GM12878 (cell line): ENCODE measurements at regions not wholly inside any gene's neighbourhood (a gene's known extent, or its start where the extent isn't known, plus 50 kb on each side); places are given as distances from the start of the nearest gene placed in this dataset.

ENCODE experiments used
- ATAC-seq: fragments of 200-7000 bp; cut with Tn5 transposase; 3 replicates; pipeline ENCODE4 v1.9.1; 2020; ENCODE audit warnings: mild to moderate bottlenecking, moderate library complexity
- BruUV-seq: library from RNA; stranded (reverse); fragments of 400-500 nt; replicated peaks from 2 replicates; lab custom pipeline; 2021; lab: Mats Ljungman, UMichigan
- CTCF ChIA-PET: fragments of 300-600 bp; sonication (Branson Sonifier 250); formaldehyde crosslinking; extraction: SDS; loops from one replicate; lab custom pipeline; 2021; ENCODE audit warnings: inconsistent platforms; lab: Yijun Ruan, JAX
- POLR2A ChIA-PET: fragments of 350-600 bp; formaldehyde crosslinking; extraction: SDS; loops from one replicate; lab custom pipeline; 2021; ENCODE audit warnings: inconsistent platforms; lab: Charles Lee
- RAD21 ChIA-PET: fragments of 300-600 bp; sonication (Branson Sonifier 250); formaldehyde crosslinking; loops from one replicate; lab custom pipeline; 2023; ENCODE audit warnings: antibody characterized with exemption; ENCODE audit not compliant: unreplicated experiment; lab: Charles Lee
- SMC1A ChIA-PET: fragments of 300-600 bp; sonication (Branson Sonifier 250); formaldehyde crosslinking; loops from one replicate; lab custom pipeline; 2023; ENCODE audit not compliant: unreplicated experiment, uncharacterized antibody; lab: Charles Lee
- DNase-seq: peaks from one replicate; pipeline ENCODE4 v3.0.0-alpha.2; 2011; ENCODE audit warnings: low read depth, low spot score
- FAIRE-seq: peaks from 3 replicates; lab custom pipeline; 2011; peaks lifted over from hg19 to GRCh38; lab: Jason Lieb, UNC
- H2AFZ ChIP-seq: 2 replicates; pipeline ENCODE4 v1.6.0; 2011; ENCODE audit warnings: low read depth, low read length, control low read depth; ENCODE audit not compliant: control insufficient read depth
- H3K27ac ChIP-seq: 2 replicates; pipeline ENCODE4 v1.5.1; 2011; ENCODE audit warnings: control low read depth; ENCODE audit not compliant: control insufficient read depth, insufficient read depth
- H3K27me3 ChIP-seq, 2 experiments: replicated peaks in 1 of 2; 2 replicates each; pipeline versions ENCODE4 v1.6.0 to v1.6.1; 2011; ENCODE audit warnings: low read length in 1 of 2; ENCODE audit not compliant: control insufficient read depth in 2 of 2, insufficient read depth in 2 of 2
- H3K36me3 ChIP-seq, 2 experiments: 2 replicates each; pipeline ENCODE4 v1.5.1; 2011; ENCODE audit warnings: low read length in 1 of 2; ENCODE audit not compliant: control insufficient read depth in 2 of 2, insufficient read depth in 2 of 2
- H3K4me1 ChIP-seq: 2 replicates; pipeline ENCODE4 v1.6.1; 2011; ENCODE audit warnings: mild to moderate bottlenecking, low read length, moderate library complexity, mixed read lengths; ENCODE audit not compliant: control insufficient read depth, insufficient read depth
- H3K4me2 ChIP-seq: 2 replicates; pipeline ENCODE4 v1.6.0; 2011; ENCODE audit warnings: control low read depth; ENCODE audit not compliant: control insufficient read depth, insufficient read depth
- H3K4me3 ChIP-seq: fragments of 200-600 bp; sonication (generic); 2 replicates; pipeline ENCODE4 v1.5.1; 2016
- H3K79me2 ChIP-seq: 2 replicates; pipeline ENCODE4 v1.6.0; 2011; ENCODE audit warnings: low read length; ENCODE audit not compliant: control insufficient read depth, insufficient read depth
- H3K9ac ChIP-seq: 2 replicates; pipeline ENCODE4 v1.8.0; 2011; ENCODE audit warnings: low read length, control low read depth, mixed read lengths; ENCODE audit not compliant: control insufficient read depth, insufficient read depth
- H3K9me3 ChIP-seq: replicated peaks from 3 replicates; pipeline ENCODE4 v1.5.1; 2011; ENCODE audit warnings: mild to moderate bottlenecking, low read length; ENCODE audit not compliant: control insufficient read depth, insufficient read depth
- H4K20me1 ChIP-seq: 2 replicates; pipeline ENCODE4 v1.6.0; 2011; ENCODE audit not compliant: control insufficient read depth, insufficient read depth
- ATF7 ChIP-seq: fragments of 450-650 bp; IDR thresholded peaks from 2 replicates; pipeline ENCODE4 v1.6.1; 2016; ENCODE audit warnings: low read depth, mild to moderate bottlenecking
- E2F8 ChIP-seq: fragments of 450-650 bp; IDR thresholded peaks from 2 replicates; pipeline ENCODE4 v1.6.1; 2018; ENCODE audit warnings: mild to moderate bottlenecking, low read depth, moderate library complexity; ENCODE audit not compliant: partially characterized antibody
- E4F1 ChIP-seq: fragments of 450-650 bp; IDR thresholded peaks from 2 replicates; pipeline ENCODE4 v1.6.1; 2018; ENCODE audit warnings: borderline replicate concordance, mild to moderate bottlenecking; ENCODE audit not compliant: partially characterized antibody
- GABPA ChIP-seq: IDR thresholded peaks from 2 replicates; pipeline ENCODE4 v1.6.1; 2014; ENCODE audit warnings: antibody characterized with exemption, low read depth, mild to moderate bottlenecking, inconsistent platforms
- LARP7 ChIP-seq: fragments of 450-650 bp; IDR thresholded peaks from 2 replicates; pipeline ENCODE4 v1.6.1; 2017; ENCODE audit warnings: mild to moderate bottlenecking
- MEF2B ChIP-seq: fragments of 450-650 bp; IDR thresholded peaks from 2 replicates; pipeline ENCODE4 v1.6.1; 2018; ENCODE audit warnings: mild to moderate bottlenecking, moderate library complexity; ENCODE audit not compliant: partially characterized antibody, poor library complexity, severe bottlenecking
- NKRF ChIP-seq: fragments of 450-650 bp; conservative IDR thresholded peaks from 2 replicates; pipeline ENCODE4 v1.6.1; 2017; ENCODE audit warnings: mild to moderate bottlenecking, moderate library complexity
- NR2C2 ChIP-seq: IDR thresholded peaks from 2 replicates; pipeline ENCODE4 v1.6.1; 2011; ENCODE audit warnings: borderline replicate concordance, low read depth; ENCODE audit not compliant: control insufficient read depth, insufficient read length
- PAX8 ChIP-seq: fragments of 450-650 bp; IDR thresholded peaks from 2 replicates; pipeline ENCODE4 v1.6.1; 2017; ENCODE audit warnings: mild to moderate bottlenecking, moderate library complexity
- POU2F2 ChIP-seq: IDR thresholded peaks from 3 replicates; pipeline ENCODE4 v1.6.1; 2011; ENCODE audit warnings: low read depth, mild to moderate bottlenecking, low read length, borderline replicate concordance
- RB1 ChIP-seq: fragments of 450-650 bp; formaldehyde crosslinking; IDR thresholded peaks from 2 replicates; pipeline ENCODE4 v1.6.1; 2017; ENCODE audit warnings: mild to moderate bottlenecking, borderline replicate concordance
- RBBP5 ChIP-seq: fragments of 200-600 bp; sonication (generic); conservative IDR thresholded peaks from 2 replicates; pipeline ENCODE4 v1.6.1; 2016
- SMARCA5 ChIP-seq: fragments of 450-650 bp; IDR thresholded peaks from 2 replicates; pipeline ENCODE4 v1.6.1; 2017; ENCODE audit warnings: mild to moderate bottlenecking
- TCF7 ChIP-seq: IDR thresholded peaks from 2 replicates; pipeline ENCODE4 v1.6.1; 2014; ENCODE audit warnings: antibody characterized with exemption, borderline replicate concordance
- ZBED1 ChIP-seq: IDR thresholded peaks from 2 replicates; pipeline ENCODE4 v1.6.1; 2016; ENCODE audit warnings: borderline replicate concordance
- ZBTB33 ChIP-seq: fragments of 450-650 bp; IDR thresholded peaks from 2 replicates; pipeline ENCODE4 v1.6.1; 2017; ENCODE audit warnings: mild to moderate bottlenecking
- ZNF622 ChIP-seq: fragments of 450-650 bp; IDR thresholded peaks from 2 replicates; pipeline ENCODE4 v1.6.1; 2017; ENCODE audit warnings: mild to moderate bottlenecking, inconsistent platforms
- ZZZ3 ChIP-seq: IDR thresholded peaks from 2 replicates; pipeline ENCODE4 v1.6.1; 2011; ENCODE audit warnings: low read depth; ENCODE audit not compliant: control insufficient read depth, insufficient read length
- in situ Hi-C: fragments of 300-500 bp; cut with MboI; formaldehyde crosslinking; loops from 9 replicates; pipeline ENCODE4 v1.14.3; 2018; ENCODE audit warnings: mixed read lengths
- intact Hi-C: fragments of 100-400 bp; cut with micrococcal nuclease; formaldehyde crosslinking; loops from one replicate; pipeline ENCODE4 v1.14.2; 2022; ENCODE audit not compliant: unreplicated experiment

- BruUV-seq = no TSS peak
- no peaks in the 10 kb centered on the region for H3K9me3 ChIP-seq
- intact Hi-C loops = no loop called here
- no peaks in the 10 kb centered on the region for H3K4me1 ChIP-seq
- H3K36me3 ChIP-seq = no peaks in the 10 kb centered on the region
- no peak for FAIRE-seq
- H3K4me3 ChIP-seq = no peak overlapping the region
- ChIA-PET CTCF (no interaction called here), POLR2A (no interaction called here), RAD21 (no interaction called here), SMC1A (no interaction called here)
- H4K20me1 ChIP-seq = no peaks in the 10 kb centered on the region
- H3K4me2 ChIP-seq = no peak overlapping the region
- H2AFZ ChIP-seq = no peak overlapping the region
- DNase-seq = no peak
- no peak for ATAC-seq
- H3K27ac ChIP-seq = no peak overlapping the region
- TF ChIP-seq ATF7 = no peak
- no peak for TF ChIP-seq E4F1
- TF ChIP-seq ZNF622 = no peak
- TF ChIP-seq RB1 = no peak
- no peak for TF ChIP-seq E2F8
- no peak for TF ChIP-seq SMARCA5
- no peak for TF ChIP-seq NKRF
- TF ChIP-seq LARP7 = no peak
- TF ChIP-seq PAX8 = no peak
- TF ChIP-seq ZBTB33 = no peak
- TF ChIP-seq TCF7 = no peak
- no peak for TF ChIP-seq POU2F2
- no peak for TF ChIP-seq ZBED1
- no peak for TF ChIP-seq NR2C2
- TF ChIP-seq GABPA = no peak
- no peak for TF ChIP-seq ZZZ3
- TF ChIP-seq MEF2B = no peak
- TF ChIP-seq RBBP5 = no peak
- in situ Hi-C loops = no loop called here
- H3K27me3 ChIP-seq = no peaks in the 10 kb centered on the region
- no peaks in the 10 kb centered on the region for H3K79me2 ChIP-seq
- H3K9ac ChIP-seq = no peak overlapping the region
Measured at GRCh38 chr7:34211018-34211417, 305.7 kb downstream of the BMPER start.
